ENCODE measurements at regions not wholly inside any gene's neighbourhood (a gene's known extent, or its start where the extent isn't known, plus 50 kb on each side); places are given as distances from the start of the nearest gene placed in this dataset.

DNA sequence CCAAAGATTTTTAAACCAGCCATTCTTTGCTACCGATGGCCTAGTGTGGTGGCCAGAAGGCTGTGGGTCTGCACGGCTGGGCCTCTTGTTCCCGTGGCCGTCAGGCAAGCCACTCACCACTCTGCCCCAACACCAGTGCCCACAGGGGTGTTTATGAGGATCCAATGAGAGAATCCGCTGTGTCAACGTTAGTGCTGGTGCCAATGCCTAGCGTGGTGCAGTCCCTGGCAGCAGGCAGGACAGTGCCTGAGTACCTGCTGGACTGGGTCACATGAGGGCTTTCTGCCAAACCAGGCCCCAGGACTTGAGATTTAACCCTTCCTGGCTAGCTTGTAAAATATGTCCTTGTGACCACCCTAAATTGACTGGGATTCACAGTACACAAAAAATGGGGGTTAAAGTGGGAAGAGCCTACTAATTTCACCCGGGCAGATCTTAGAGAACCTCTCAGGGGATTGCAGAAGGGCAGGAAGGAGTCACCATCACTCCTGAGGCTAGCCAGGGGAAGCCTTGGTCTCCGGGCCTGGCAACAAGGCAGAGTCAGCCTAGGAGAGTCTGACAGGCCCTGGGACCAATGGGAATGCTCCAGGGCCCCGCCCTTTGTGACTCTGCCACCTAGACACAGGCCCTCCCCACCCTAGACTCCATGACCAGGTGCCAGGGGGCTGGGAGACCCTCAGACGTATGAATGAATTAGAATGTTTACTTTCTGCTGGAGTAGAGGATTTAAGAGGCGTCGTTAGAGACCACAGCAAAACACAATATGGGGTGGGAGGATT, 63.2 kb upstream of the FSTL4 start:
- peaks cover 11% of the 10 kb centered on the region for H3K4me1 Mint-ChIP-seq (ENCODE audit: unreplicated experiment)
- no peak for DNase-seq (ENCODE audit: low spot score)
- H3K4me3 Mint-ChIP-seq (ENCODE audit: unreplicated experiment) = no peak overlapping the region
- TF ChIP-seq, protein P1, sequence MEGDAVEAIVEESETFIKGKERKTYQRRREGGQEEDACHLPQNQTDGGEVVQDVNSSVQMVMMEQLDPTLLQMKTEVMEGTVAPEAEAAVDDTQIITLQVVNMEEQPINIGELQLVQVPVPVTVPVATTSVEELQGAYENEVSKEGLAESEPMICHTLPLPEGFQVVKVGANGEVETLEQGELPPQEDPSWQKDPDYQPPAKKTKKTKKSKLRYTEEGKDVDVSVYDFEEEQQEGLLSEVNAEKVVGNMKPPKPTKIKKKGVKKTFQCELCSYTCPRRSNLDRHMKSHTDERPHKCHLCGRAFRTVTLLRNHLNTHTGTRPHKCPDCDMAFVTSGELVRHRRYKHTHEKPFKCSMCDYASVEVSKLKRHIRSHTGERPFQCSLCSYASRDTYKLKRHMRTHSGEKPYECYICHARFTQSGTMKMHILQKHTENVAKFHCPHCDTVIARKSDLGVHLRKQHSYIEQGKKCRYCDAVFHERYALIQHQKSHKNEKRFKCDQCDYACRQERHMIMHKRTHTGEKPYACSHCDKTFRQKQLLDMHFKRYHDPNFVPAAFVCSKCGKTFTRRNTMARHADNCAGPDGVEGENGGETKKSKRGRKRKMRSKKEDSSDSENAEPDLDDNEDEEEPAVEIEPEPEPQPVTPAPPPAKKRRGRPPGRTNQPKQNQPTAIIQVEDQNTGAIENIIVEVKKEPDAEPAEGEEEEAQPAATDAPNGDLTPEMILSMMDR (IDR thresholded peaks at IDR 0.05; ENCODE audit: unreplicated experiment) = no peak
- H3K27ac Mint-ChIP-seq (ENCODE audit: unreplicated experiment) = no peak overlapping the region
- no peaks in the 10 kb centered on the region for H3K27me3 Mint-ChIP-seq (ENCODE audit: unreplicated experiment)
- H3K9me3 Mint-ChIP-seq (ENCODE audit: unreplicated experiment) = no peaks in the 10 kb centered on the region
- H3K36me3 Mint-ChIP-seq (ENCODE audit: low read depth, unreplicated experiment) = no peaks in the 10 kb centered on the region

DNA sequence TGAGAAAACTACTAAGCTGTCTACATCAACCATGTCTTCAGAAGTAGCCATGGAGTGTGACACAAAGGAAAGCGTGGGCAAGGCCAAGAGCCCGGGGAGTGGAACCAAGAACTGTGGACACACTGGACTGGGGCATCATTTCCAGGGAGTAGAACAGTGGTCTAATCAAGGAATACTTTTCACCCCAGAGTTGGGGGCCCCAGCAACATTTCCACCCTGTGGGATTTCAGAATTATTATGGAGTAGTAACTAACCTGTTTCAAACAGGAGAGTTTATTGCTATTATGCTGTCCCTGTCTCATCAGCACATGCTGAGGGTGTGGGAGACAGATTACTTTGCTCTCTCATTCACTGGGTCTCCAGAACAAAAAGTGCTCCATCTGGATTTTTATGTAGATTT, 58.0 kb upstream of the FSTL4 start:
- TF ChIP-seq, protein P1 (IDR thresholded peaks at IDR 0.05; ENCODE audit: unreplicated experiment) = no peak
- no peak for DNase-seq (ENCODE audit: low spot score)
- H3K27me3 Mint-ChIP-seq (ENCODE audit: unreplicated experiment) = peaks cover 2% of the 10 kb centered on the region
- H3K9me3 Mint-ChIP-seq (ENCODE audit: unreplicated experiment) = no peaks in the 10 kb centered on the region
- H3K4me3 Mint-ChIP-seq (ENCODE audit: unreplicated experiment) = no peak overlapping the region
- H3K4me1 Mint-ChIP-seq (ENCODE audit: unreplicated experiment) = peaks cover 11% of the 10 kb centered on the region
- H3K27ac Mint-ChIP-seq (ENCODE audit: unreplicated experiment) = no peak overlapping the region
- no peaks in the 10 kb centered on the region for H3K36me3 Mint-ChIP-seq (ENCODE audit: low read depth, unreplicated experiment)

DNA sequence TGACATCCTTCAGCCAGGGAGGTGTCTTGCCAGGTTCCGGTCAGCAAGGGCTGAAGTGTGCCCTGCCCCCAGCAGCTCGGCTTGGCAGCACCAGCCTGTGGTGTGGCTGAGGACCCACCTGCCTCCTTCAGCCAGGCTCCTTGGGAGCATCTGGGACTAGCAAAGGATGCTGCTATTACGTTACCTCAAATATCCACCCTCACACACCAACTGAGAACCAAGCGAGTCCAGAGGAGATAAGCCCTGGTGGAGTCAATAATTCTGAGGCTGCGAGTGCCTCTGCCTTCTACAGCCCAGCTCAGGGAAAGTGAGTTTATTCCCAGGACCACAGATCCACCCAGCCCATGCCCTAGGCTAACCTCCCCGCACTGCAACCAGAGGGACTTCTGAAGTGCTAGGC, 57.1 kb upstream of the FSTL4 start:
- no peaks in the 10 kb centered on the region for H3K9me3 Mint-ChIP-seq (ENCODE audit: unreplicated experiment)
- TF ChIP-seq, protein P1 (IDR thresholded peaks at IDR 0.05; ENCODE audit: unreplicated experiment) = no peak
- H3K4me1 Mint-ChIP-seq (ENCODE audit: unreplicated experiment) = peaks cover 3% of the 10 kb centered on the region
- no peak overlapping the region for H3K27ac Mint-ChIP-seq (ENCODE audit: unreplicated experiment)
- H3K4me3 Mint-ChIP-seq (ENCODE audit: unreplicated experiment) = no peak overlapping the region
- no peak for DNase-seq (ENCODE audit: low spot score)
- no peaks in the 10 kb centered on the region for H3K36me3 Mint-ChIP-seq (ENCODE audit: low read depth, unreplicated experiment)
- peaks cover 2% of the 10 kb centered on the region for H3K27me3 Mint-ChIP-seq (ENCODE audit: unreplicated experiment)

DNA sequence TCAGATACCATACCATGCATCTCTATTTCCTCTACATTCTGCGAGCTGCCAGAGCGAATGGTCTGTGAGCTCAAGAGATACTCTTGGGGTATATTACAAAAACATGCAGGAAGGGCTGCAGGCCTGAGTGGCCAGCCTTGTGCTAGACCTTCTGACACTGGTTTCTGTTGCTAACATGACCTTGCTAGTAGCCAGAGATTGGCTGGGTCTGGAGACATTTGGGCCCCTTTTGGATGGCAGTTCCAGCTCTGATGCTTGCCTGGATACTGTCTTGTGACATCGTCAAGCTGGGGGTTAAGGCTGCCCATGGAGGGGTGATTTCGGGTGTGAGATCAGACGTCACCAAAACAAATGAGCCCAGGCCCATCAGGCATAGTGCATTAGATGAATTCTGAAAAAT, 56.1 kb upstream of the FSTL4 start:
- H3K9me3 Mint-ChIP-seq (ENCODE audit: unreplicated experiment) = no peaks in the 10 kb centered on the region

DNA sequence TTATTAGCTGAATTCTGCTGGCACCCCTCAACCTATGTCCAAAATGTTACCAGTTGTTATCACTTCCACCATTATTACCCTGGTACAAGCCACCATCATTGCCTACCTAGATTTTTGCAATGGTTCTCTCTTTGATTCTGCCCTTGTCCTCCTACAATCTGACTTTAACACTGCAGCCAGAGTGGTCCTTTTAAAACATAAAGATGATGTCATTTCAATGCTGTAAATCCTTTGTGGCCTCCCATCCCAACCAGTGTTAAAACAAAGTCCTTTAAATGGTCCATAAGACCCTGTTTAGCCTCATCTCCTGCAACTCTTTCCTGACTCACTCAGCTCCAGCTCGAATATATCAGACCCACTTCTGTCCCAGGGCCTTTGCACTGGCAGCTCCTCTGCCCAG, 54.9 kb upstream of the FSTL4 start:
- H3K4me3 Mint-ChIP-seq (ENCODE audit: unreplicated experiment) = no peak overlapping the region

More for the DNA sequence above, 56.1 kb upstream of the FSTL4 start:
- Mint-ChIP-seq H3K27ac (ENCODE audit: unreplicated experiment) (no peak overlapping the region), H3K4me1 (ENCODE audit: unreplicated experiment) (no peaks in the 10 kb centered on the region), H3K4me3 (ENCODE audit: unreplicated experiment) (no peak overlapping the region), H3K27me3 (ENCODE audit: unreplicated experiment) (peaks cover 2% of the 10 kb centered on the region), H3K36me3 (ENCODE audit: low read depth, unreplicated experiment) (no peaks in the 10 kb centered on the region)
- TF ChIP-seq, protein P1 (IDR thresholded peaks at IDR 0.05; ENCODE audit: unreplicated experiment) = no peak
- no peak for DNase-seq (ENCODE audit: low spot score)

More for the DNA sequence above, 54.9 kb upstream of the FSTL4 start:
- H3K27ac Mint-ChIP-seq (ENCODE audit: unreplicated experiment) = no peak overlapping the region
- TF ChIP-seq, protein P1 (IDR thresholded peaks at IDR 0.05; ENCODE audit: unreplicated experiment) = no peak
- H3K4me1 Mint-ChIP-seq (ENCODE audit: unreplicated experiment) = no peaks in the 10 kb centered on the region
- H3K9me3 Mint-ChIP-seq (ENCODE audit: unreplicated experiment) = no peaks in the 10 kb centered on the region
- no peak for DNase-seq (ENCODE audit: low spot score)
- no peaks in the 10 kb centered on the region for H3K36me3 Mint-ChIP-seq (ENCODE audit: low read depth, unreplicated experiment)
- peaks cover 2% of the 10 kb centered on the region for H3K27me3 Mint-ChIP-seq (ENCODE audit: unreplicated experiment)
